Astrocyte of the cerebellum (primary cell): ENCODE measurements at regions not wholly inside any gene's neighbourhood (a gene's known extent, or its start where the extent isn't known, plus 50 kb on each side); places are given as distances from the start of the nearest gene placed in this dataset.

Experiments used
- DNase-seq: peaks from one replicate; pipeline ENCODE4 v3.0.0-alpha.2; 2011; ENCODE audit warnings: low read depth
- H3K4me3 ChIP-seq: 2 replicates; pipeline ENCODE4 v1.5.1; 2011; ENCODE audit warnings: mild to moderate bottlenecking, low read depth, low read length, moderate library complexity
- in situ Hi-C: cut with HindIII; loops from 2 replicates; pipeline ENCODE4 v1.10.0; 2017; ENCODE audit warnings: low sequenced_read_pairs
- TF ChIP-seq, protein P1 (sequence below): IDR thresholded peaks from 2 replicates; pipeline ENCODE4 v1.5.1; 2012; ENCODE audit warnings: low read length, low read depth, moderate library complexity, mild to moderate bottlenecking; ENCODE audit errors: missing control alignments

DNA sequence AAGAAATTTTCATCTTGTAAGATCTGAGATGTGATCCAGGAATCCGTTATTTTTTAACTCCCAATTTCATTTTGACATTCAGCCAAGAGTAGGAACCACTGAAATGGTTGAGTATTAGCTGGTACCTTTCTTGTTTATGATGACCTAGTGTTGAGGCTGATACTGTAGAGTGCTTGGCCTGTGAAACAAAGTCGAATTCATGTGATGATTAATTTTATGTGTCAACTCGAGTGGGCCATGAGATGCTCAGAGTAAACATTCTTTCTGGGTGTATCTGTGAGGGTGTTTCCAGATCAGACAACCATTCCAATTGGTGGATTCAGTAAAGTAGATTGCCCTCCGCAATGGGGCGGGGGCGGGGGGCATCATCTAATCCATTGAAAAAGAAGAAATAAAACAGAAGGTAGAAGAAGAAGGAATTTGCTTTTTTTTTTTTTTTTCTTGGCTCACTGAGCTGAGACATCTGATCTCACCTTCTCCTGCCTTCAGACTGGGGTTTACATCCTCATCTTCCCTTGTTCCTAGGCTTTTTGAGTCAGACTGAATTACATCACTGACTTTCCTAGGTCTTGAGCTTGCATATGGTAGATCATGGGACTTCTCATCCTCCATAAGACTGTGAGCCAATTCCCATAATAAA is 264.6 kb upstream of the KCNJ16 start:
- in situ Hi-C loops: no loop called here
- no peak for DNase-seq
- TF ChIP-seq, protein P1, sequence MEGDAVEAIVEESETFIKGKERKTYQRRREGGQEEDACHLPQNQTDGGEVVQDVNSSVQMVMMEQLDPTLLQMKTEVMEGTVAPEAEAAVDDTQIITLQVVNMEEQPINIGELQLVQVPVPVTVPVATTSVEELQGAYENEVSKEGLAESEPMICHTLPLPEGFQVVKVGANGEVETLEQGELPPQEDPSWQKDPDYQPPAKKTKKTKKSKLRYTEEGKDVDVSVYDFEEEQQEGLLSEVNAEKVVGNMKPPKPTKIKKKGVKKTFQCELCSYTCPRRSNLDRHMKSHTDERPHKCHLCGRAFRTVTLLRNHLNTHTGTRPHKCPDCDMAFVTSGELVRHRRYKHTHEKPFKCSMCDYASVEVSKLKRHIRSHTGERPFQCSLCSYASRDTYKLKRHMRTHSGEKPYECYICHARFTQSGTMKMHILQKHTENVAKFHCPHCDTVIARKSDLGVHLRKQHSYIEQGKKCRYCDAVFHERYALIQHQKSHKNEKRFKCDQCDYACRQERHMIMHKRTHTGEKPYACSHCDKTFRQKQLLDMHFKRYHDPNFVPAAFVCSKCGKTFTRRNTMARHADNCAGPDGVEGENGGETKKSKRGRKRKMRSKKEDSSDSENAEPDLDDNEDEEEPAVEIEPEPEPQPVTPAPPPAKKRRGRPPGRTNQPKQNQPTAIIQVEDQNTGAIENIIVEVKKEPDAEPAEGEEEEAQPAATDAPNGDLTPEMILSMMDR: no peak
- H3K4me3 ChIP-seq: no peak overlapping the region

- DNase-seq: no peak
- TF ChIP-seq, protein P1: no peak
- in situ Hi-C loops: no loop called here
- H3K4me3 ChIP-seq: no peak overlapping the region
These were observed 262.7 kb upstream of the KCNJ16 start for GRCh38 chr17:69812240-69812837.

DNA sequence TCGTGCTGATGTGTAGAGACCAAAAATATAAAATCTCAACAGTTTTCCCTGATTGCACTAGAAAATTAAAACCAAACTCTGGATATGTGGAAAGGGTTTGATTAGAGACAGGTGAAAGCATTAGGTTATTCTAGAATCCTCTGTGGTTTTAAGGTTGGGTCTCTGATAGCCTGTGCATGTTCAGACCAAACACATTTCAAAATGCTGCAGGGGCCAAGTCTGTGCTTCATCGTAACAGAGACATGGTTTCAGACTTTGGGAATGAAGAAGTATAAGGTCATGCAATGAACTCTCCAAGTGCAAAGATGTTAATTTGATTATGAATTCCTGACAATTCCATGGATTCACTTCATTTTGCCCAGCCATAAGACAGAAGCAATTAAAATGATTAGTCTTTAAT is 261.0 kb upstream of the KCNJ16 start:
- TF ChIP-seq, protein P1: no peak
- DNase-seq: no peak
- in situ Hi-C loops: no loop called here
- no peak overlapping the region for H3K4me3 ChIP-seq

- TF ChIP-seq, protein P1: no peak
- DNase-seq: no peak
- no peak overlapping the region for H3K4me3 ChIP-seq
- in situ Hi-C loops: no loop called here
These were observed 259.6 kb upstream of the KCNJ16 start for GRCh38 chr17:69815406-69815805.

- in situ Hi-C loops: no loop called here
- DNase-seq: no peak
- no peak overlapping the region for H3K4me3 ChIP-seq
- TF ChIP-seq, protein P1: no peak
These were observed 256.6 kb upstream of the KCNJ16 start for GRCh38 chr17:69818467-69818866.

- H3K4me3 ChIP-seq: no peak overlapping the region
- TF ChIP-seq, protein P1: no peak
- in situ Hi-C loops: no loop called here
- DNase-seq: peak; percentile 77
These were observed 255.5 kb upstream of the KCNJ16 start for GRCh38 chr17:69819316-69820087.
